ENCODE measurements at regions not wholly inside any gene's neighbourhood (a gene's known extent, or its start where the extent isn't known, plus 50 kb on each side); places are given as distances from the start of the nearest gene placed in this dataset.

- no peaks in the 10 kb centered on the region for H3K36me3 ChIP-seq (replicated peaks)
- no peaks in the 10 kb centered on the region for H3K27me3 ChIP-seq (replicated peaks)
- no peak for DNase-seq
- H3K4me3 ChIP-seq (ENCODE audit: low read depth, low read length) = no peak overlapping the region
- in situ Hi-C loops (cut with HindIII; ENCODE audit: low pct_ligation_motif_present, low sequenced_read_pairs) = no loop called here
- no peak overlapping the region for H3K27ac ChIP-seq
- no peak for TF ChIP-seq CTCF (IDR thresholded peaks at IDR 0.05; ENCODE audit: low read depth, low read length, missing control alignments)
Observed at GRCh38 chr9:16275795-16276624, 594.5 kb downstream of the BNC2 start.

- Histone ChIP-seq H3K27ac (no peak overlapping the region), H3K27me3 (replicated peaks) (no peaks in the 10 kb centered on the region), H3K36me3 (replicated peaks) (no peaks in the 10 kb centered on the region), H3K4me3 (ENCODE audit: low read depth, low read length) (no peak overlapping the region)
- DNase-seq = no peak
- in situ Hi-C loops (cut with HindIII; ENCODE audit: low pct_ligation_motif_present, low sequenced_read_pairs) = no loop called here
- no peak for TF ChIP-seq CTCF (IDR thresholded peaks at IDR 0.05; ENCODE audit: low read depth, low read length, missing control alignments)
Observed at GRCh38 chr9:16276866-16277265, 593.6 kb downstream of the BNC2 start.

GRCh38 chr9:16277471-16277960 lies 593.0 kb downstream of the BNC2 start:
- in situ Hi-C loops (cut with HindIII; ENCODE audit: low pct_ligation_motif_present, low sequenced_read_pairs) = no loop called here
- TF ChIP-seq CTCF (IDR thresholded peaks at IDR 0.05; ENCODE audit: low read depth, low read length, missing control alignments) = no peak
- DNase-seq = no peak
- Histone ChIP-seq H3K27me3 (replicated peaks) (no peaks in the 10 kb centered on the region), H3K36me3 (replicated peaks) (no peaks in the 10 kb centered on the region), H3K4me3 (ENCODE audit: low read depth, low read length) (no peak overlapping the region), H3K27ac (no peak overlapping the region)

- in situ Hi-C loops (cut with HindIII; ENCODE audit: low pct_ligation_motif_present, low sequenced_read_pairs) = no loop called here
- Histone ChIP-seq H3K27me3 (replicated peaks) (no peaks in the 10 kb centered on the region), H3K27ac (no peak overlapping the region), H3K36me3 (replicated peaks) (no peaks in the 10 kb centered on the region), H3K4me3 (ENCODE audit: low read depth, low read length) (no peak overlapping the region)
- no peak for TF ChIP-seq CTCF (IDR thresholded peaks at IDR 0.05; ENCODE audit: low read depth, low read length, missing control alignments)
- no peak for DNase-seq
Observed at GRCh38 chr9:16278326-16278999, 592.0 kb downstream of the BNC2 start.

- DNase-seq = no peak
- Histone ChIP-seq H3K4me3 (ENCODE audit: low read depth, low read length) (no peak overlapping the region), H3K27ac (no peak overlapping the region), H3K27me3 (replicated peaks) (no peaks in the 10 kb centered on the region), H3K36me3 (replicated peaks) (no peaks in the 10 kb centered on the region)
- TF ChIP-seq CTCF (IDR thresholded peaks at IDR 0.05; ENCODE audit: low read depth, low read length, missing control alignments) = no peak
- in situ Hi-C loops (cut with HindIII; ENCODE audit: low pct_ligation_motif_present, low sequenced_read_pairs) = no loop called here
Observed at GRCh38 chr9:16281707-16282106, 588.8 kb downstream of the BNC2 start.
